ENCODE measurements at regions not wholly inside any gene's neighbourhood (a gene's known extent, or its start where the extent isn't known, plus 50 kb on each side); places are given as distances from the start of the nearest gene placed in this dataset.

DNA sequence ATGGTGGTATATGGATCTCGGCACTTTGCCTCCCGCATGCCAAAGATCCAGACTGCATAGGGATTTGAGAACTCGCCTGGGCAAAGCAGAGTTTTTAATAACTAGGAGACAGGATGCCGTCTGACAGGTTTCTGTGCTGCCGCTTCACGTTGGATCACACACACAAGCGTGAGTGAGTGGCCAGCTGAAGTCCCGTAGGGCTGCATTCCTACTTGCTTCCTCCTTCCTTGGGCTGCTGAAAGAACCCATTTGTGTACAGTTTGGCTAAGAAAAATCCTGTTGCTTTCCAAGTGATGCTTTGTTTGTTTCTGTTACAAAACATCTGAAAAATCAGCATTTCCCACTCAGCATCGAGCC, 604.3 kb upstream of the CFAP20DC start:
- TF ChIP-seq, protein P1, sequence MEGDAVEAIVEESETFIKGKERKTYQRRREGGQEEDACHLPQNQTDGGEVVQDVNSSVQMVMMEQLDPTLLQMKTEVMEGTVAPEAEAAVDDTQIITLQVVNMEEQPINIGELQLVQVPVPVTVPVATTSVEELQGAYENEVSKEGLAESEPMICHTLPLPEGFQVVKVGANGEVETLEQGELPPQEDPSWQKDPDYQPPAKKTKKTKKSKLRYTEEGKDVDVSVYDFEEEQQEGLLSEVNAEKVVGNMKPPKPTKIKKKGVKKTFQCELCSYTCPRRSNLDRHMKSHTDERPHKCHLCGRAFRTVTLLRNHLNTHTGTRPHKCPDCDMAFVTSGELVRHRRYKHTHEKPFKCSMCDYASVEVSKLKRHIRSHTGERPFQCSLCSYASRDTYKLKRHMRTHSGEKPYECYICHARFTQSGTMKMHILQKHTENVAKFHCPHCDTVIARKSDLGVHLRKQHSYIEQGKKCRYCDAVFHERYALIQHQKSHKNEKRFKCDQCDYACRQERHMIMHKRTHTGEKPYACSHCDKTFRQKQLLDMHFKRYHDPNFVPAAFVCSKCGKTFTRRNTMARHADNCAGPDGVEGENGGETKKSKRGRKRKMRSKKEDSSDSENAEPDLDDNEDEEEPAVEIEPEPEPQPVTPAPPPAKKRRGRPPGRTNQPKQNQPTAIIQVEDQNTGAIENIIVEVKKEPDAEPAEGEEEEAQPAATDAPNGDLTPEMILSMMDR (conservative IDR thresholded peaks at IDR 0.05), result no peak
- TF ChIP-seq EZH2 (IDR thresholded peaks at IDR 0.05; ENCODE audit: low read depth), result no peak

Measured in PC-9 (cell line).